GM23338 (cell line): ENCODE measurements at regions not wholly inside any gene's neighbourhood (a gene's known extent, or its start where the extent isn't known, plus 50 kb on each side); places are given as distances from the start of the nearest gene placed in this dataset.
A peak's percentile ranks its signal among the peaks of the same experiment; 100 is the strongest.

ENCODE experiments used
- ATAC-seq: fragments of 200-7000 bp; cut with Tn5 transposase; 3 replicates; pipeline ENCODE4 v1.9.1; 2020
- DNase-seq: peaks from one replicate; pipeline ENCODE4 v3.0.0-alpha.2; 2015; ENCODE audit warnings: low spot score
- H2AFZ ChIP-seq: fragments of 200-600 bp; sonication (generic); 2 replicates; pipeline ENCODE4 v1.8.0; 2016; ENCODE audit warnings: antibody characterized with exemption, mild to moderate bottlenecking, moderate library complexity
- H3F3A ChIP-seq: fragments of 200-600 bp; sonication (generic); replicated peaks from 2 replicates; pipeline ENCODE4 v1.8.0; 2017; ENCODE audit warnings: antibody characterized with exemption, mixed run types, low read depth
- H3K27ac ChIP-seq: fragments of 200-600 bp; sonication (generic); 2 replicates; pipeline ENCODE4 v1.6.1; 2016; ENCODE audit warnings: low read depth
- H3K27me3 ChIP-seq: fragments of 200-600 bp; sonication (generic); 2 replicates; pipeline ENCODE4 v1.8.0; 2016; ENCODE audit warnings: mild to moderate bottlenecking, mixed run types, moderate library complexity; ENCODE audit not compliant: insufficient read depth
- H3K36me3 ChIP-seq: fragments of 200-600 bp; sonication (generic); 2 replicates; pipeline ENCODE4 v1.8.0; 2016; ENCODE audit warnings: mild to moderate bottlenecking; ENCODE audit not compliant: insufficient read depth
- H3K4me1 ChIP-seq: fragments of 200-600 bp; sonication (generic); 2 replicates; pipeline ENCODE4 v1.8.0; 2016; ENCODE audit warnings: mild to moderate bottlenecking, moderate library complexity; ENCODE audit not compliant: insufficient read depth
- H3K4me2 ChIP-seq: fragments of 200-600 bp; sonication (generic); 2 replicates; pipeline ENCODE4 v1.7.1; 2017; ENCODE audit warnings: mixed run types
- H3K4me3 ChIP-seq: fragments of 200-600 bp; sonication (generic); 2 replicates; pipeline ENCODE4 v1.6.1; 2016; ENCODE audit warnings: mixed run types
- H3K79me2 ChIP-seq: fragments of 200-600 bp; sonication (generic); replicated peaks from 2 replicates; pipeline ENCODE4 v1.8.0; 2017; ENCODE audit warnings: mild to moderate bottlenecking; ENCODE audit not compliant: insufficient read depth
- H3K9me2 ChIP-seq: fragments of 200-600 bp; sonication (generic); 2 replicates; pipeline ENCODE4 v1.8.0; 2017; ENCODE audit not compliant: insufficient read depth
- H4K20me1 ChIP-seq: fragments of 200-600 bp; sonication (generic); replicated peaks from 2 replicates; pipeline ENCODE4 v1.8.0; 2017; ENCODE audit warnings: mild to moderate bottlenecking; ENCODE audit not compliant: insufficient read depth
- H3K27ac Mint-ChIP-seq: 2 replicates; pipeline ENCODE4 v1.8.0; 2020; ENCODE audit warnings: inconsistent platforms, mild to moderate bottlenecking, moderate library complexity, mixed read lengths
- H3K27me3 Mint-ChIP-seq: 3 replicates; pipeline ENCODE4 v1.8.0; 2022; ENCODE audit warnings: low read depth, mild to moderate bottlenecking, moderate library complexity, mixed read lengths, inconsistent platforms; ENCODE audit not compliant: insufficient read depth, poor library complexity
- H3K36me3 Mint-ChIP-seq: 3 replicates; pipeline ENCODE4 v1.8.0; 2021; ENCODE audit warnings: low read depth, mild to moderate bottlenecking, inconsistent platforms, moderate library complexity, mixed read lengths
- H3K4me1 Mint-ChIP-seq: 3 replicates; pipeline ENCODE4 v1.8.0; 2020; ENCODE audit warnings: mild to moderate bottlenecking, inconsistent platforms, mixed read lengths
- H3K4me3 Mint-ChIP-seq: 3 replicates; pipeline ENCODE4 v1.8.0; 2021; ENCODE audit warnings: moderate library complexity, mild to moderate bottlenecking, inconsistent platforms, mixed read lengths
- H3K9me3 Mint-ChIP-seq: 3 replicates; pipeline ENCODE4 v1.8.0; 2020; ENCODE audit warnings: moderate library complexity, mild to moderate bottlenecking, inconsistent platforms, mixed read lengths
- CTCF ChIP-seq, 2 experiments: fragments of 200-600 bp in 1 of 2; sonication (generic) in 1 of 2; conservative IDR thresholded peaks; 2 replicates each; pipeline versions ENCODE4 v1.5.1 to v1.6.1; 2016 to 2017; ENCODE audit warnings: antibody characterized with exemption in 2 of 2, low read depth in 2 of 2, mild to moderate bottlenecking in 2 of 2, moderate library complexity in 1 of 2
- JUNB ChIP-seq: IDR thresholded peaks from one replicate; pipeline ENCODE4 v1.6.1; 2016; ENCODE audit warnings: antibody characterized with exemption; ENCODE audit not compliant: unreplicated experiment
- NANOG ChIP-seq: IDR thresholded peaks from 2 replicates; pipeline ENCODE4 v1.6.1; 2016; ENCODE audit warnings: antibody characterized with exemption, borderline replicate concordance
- STAT1 ChIP-seq: IDR thresholded peaks from one replicate; pipeline ENCODE4 v1.6.1; 2016; ENCODE audit warnings: antibody characterized with exemption; ENCODE audit not compliant: unreplicated experiment
- ZNF114 ChIP-seq: fragments of 250-450 bp; sonication (Bioruptor Pico); IDR thresholded peaks from 2 replicates; pipeline ENCODE4 v1.5.0; 2020; ENCODE audit warnings: mild to moderate bottlenecking, moderate library complexity
- ZNF331 ChIP-seq: fragments of 250-450 bp; sonication (Bioruptor Pico); IDR thresholded peaks from 2 replicates; pipeline ENCODE4 v1.5.0; 2020; ENCODE audit warnings: low read depth, mild to moderate bottlenecking, moderate library complexity
- ZNF462 ChIP-seq: fragments of 250-450 bp; sonication (Bioruptor Pico); IDR thresholded peaks from 2 replicates; pipeline ENCODE4 v1.5.0; 2020; ENCODE audit warnings: mild to moderate bottlenecking, moderate library complexity

- no peak for TF ChIP-seq ZNF462 (CRISPR knock-in tag)
- TF ChIP-seq ZNF331 (CRISPR knock-in tag): no peak
- no peak for TF ChIP-seq JUNB
- no peak for TF ChIP-seq NANOG
Measured at GRCh38 chr6:134758621-134759020, 191.3 kb downstream of the ALDH8A1 start (continued).

GRCh38 chr6:134757911-134758361 is 192.0 kb downstream of the ALDH8A1 start:
- ATAC-seq (peak; percentile 45), DNase-seq (peak; percentile 48)
- Histone ChIP-seq H3F3A (no peaks in the 10 kb centered on the region), H2AFZ (no peak overlapping the region), H3K4me3 (no peak overlapping the region), H3K27me3 (no peaks in the 10 kb centered on the region), H3K4me1 (no peaks in the 10 kb centered on the region; the same call in 1 of the 2 replicates), H3K4me2 (no peak overlapping the region), H4K20me1 (no peaks in the 10 kb centered on the region), H3K9me2 (0 out of 2 replicates have a peak, but pooled peaks cover 4% of the 10 kb centered on the region), H3K27ac (no peak overlapping the region), H3K36me3 (no peaks in the 10 kb centered on the region), H3K79me2 (no peaks in the 10 kb centered on the region)
- Mint-ChIP-seq H3K27ac (no peak overlapping the region), H3K27me3 (peaks cover 4% of the 10 kb centered on the region), H3K4me1 (peaks cover 18% of the 10 kb centered on the region), H3K4me3 (no peak overlapping the region), H3K36me3 (no peaks in the 10 kb centered on the region), H3K9me3 (no peaks in the 10 kb centered on the region)
- TF ChIP-seq STAT1 (no peak), ZNF114 (CRISPR knock-in tag) (no peak), CTCF (conservative IDR thresholded peaks at IDR 0.05; ENCODE audit: low read depth in 2 of 2) (no peak), ZNF331 (CRISPR knock-in tag) (no peak), ZNF462 (CRISPR knock-in tag) (no peak), JUNB (no peak)
